Erythroblast (primary cell): ENCODE measurements at regions not wholly inside any gene's neighbourhood (a gene's known extent, or its start where the extent isn't known, plus 50 kb on each side); places are given as distances from the start of the nearest gene placed in this dataset.

ENCODE experiments used
- GATA1 ChIP-seq: IDR thresholded peaks from 2 replicates; pipeline ENCODE4 v1.6.1; 2011; ENCODE audit warnings: low read depth, mild to moderate bottlenecking, control low read depth, low read length, moderate library complexity
- POLR2A ChIP-seq: IDR thresholded peaks from 2 replicates; pipeline ENCODE4 v1.6.1; 2011; ENCODE audit warnings: mild to moderate bottlenecking, low read length

DNA sequence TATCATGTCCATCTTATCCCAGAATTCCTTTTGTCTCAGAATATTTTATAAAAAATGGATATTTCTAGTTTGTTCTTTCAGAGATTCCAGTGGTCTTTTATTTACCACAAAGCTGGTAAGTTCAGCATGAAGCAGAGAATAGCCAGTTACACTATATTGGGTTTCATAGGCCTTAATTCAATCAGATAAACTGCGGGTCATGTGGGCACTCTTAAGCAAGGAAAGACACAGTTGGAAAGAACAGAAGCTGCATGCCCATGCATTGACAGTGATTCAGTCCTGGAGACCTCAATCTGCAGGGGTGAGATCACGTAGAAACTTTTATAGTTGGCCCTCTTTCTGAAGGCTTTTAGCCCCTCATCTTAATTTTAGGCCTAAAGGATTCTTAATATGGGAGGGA, 281.3 kb upstream of the IGFBP3 start:
- TF ChIP-seq POLR2A, result no peak
- TF ChIP-seq GATA1, result no peak
